ENCODE measurements at regions not wholly inside any gene's neighbourhood (a gene's known extent, or its start where the extent isn't known, plus 50 kb on each side); places are given as distances from the start of the nearest gene placed in this dataset.
A peak's percentile ranks its signal among the peaks of the same experiment; 100 is the strongest.

GRCh38 chr6:44028789-44029310 lies 98.4 kb downstream of the MRPL14 start:
- DNase-seq (ENCODE audit: low read depth): no peak
- no peak overlapping the region for H3K4me3 ChIP-seq (ENCODE audit: low read length)
- peak; percentile 41 for TF ChIP-seq CTCF (conservative IDR thresholded peaks at IDR 0.05; ENCODE audit: low read length)

- H3K4me3 ChIP-seq (ENCODE audit: low read length): no peak overlapping the region
- DNase-seq (ENCODE audit: low read depth): no peak
- TF ChIP-seq CTCF (conservative IDR thresholded peaks at IDR 0.05; ENCODE audit: low read length): no peak
These were observed 102.0 kb downstream of the MRPL14 start for GRCh38 chr6:44025226-44025625.

DNA sequence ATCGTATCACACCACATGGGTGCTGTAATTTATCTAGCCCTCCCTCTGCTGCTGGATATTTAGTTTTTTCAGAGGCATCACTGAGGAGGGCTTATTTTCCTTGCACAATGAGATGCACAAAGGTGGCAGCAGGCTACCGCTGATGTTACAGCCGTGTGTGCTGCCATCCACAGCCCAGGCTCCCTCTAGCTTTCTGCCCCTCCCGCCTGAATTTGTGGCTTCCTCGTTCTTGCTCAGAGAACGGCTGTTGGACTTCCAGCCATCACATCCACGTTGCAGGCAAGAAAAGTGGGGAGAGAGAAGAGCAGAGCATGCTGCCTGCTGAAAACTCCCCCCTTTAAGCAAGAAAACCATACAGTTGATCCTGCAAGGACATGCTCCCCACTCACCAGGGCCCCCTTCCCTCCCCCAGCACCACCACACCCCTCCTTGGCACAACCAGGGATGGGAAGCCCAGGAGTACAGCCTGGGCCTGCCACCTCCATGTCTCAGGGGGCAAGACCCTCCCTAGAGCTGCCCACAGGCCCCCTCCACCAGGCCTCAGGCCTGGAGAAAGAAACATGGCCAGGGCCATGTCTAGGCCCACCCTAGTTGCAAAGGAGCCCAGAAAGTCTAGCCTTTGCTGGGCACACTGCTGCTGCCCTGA lies 102.6 kb downstream of the MRPL14 start:
- no peak overlapping the region for H3K4me3 ChIP-seq (ENCODE audit: low read length)
- DNase-seq (ENCODE audit: low read depth): no peak
- TF ChIP-seq CTCF (conservative IDR thresholded peaks at IDR 0.05; ENCODE audit: low read length): no peak

DNA sequence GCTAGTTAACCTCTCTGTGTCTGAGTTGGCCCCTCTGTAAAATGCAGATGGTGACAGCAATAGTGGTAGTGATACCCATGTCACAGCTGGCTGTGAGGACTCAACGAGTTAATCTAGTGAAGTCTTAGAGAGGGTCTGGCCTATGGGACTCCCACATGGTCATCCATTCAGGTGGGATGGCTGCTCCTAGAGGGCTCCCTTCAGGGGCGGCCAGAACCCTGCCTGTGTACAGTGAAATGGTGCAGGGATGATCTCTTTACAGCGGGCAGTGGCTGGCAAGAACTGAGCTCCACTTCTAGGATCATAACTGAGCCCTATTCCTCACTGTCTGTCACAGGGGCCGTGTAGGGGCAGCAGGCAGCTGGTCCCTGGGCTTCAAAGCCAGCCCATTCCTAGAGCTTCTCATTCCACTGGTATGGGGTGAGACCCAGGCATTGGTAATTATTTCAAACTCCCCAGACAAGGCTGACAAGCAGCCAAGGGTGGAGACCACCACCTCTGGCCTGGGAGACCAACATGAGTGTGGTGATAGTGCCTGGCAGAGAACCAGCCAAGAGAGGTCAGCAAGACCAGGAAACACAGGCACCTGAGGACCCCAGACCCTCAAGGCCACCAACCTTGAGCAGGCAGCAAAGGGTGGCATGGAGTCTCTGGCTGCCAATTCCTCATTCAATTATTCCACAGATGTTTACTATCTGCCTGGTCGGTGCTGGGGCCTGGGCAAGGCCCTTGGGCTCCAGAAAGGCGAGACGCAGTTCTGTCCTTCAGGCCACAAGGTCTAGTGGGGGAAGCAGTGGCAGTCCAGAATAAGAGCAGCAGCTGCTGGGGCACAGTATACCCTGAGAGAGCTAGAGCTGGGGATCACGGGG lies 103.4 kb downstream of the MRPL14 start:
- H3K4me3 ChIP-seq (ENCODE audit: low read length): no peak overlapping the region
- DNase-seq (ENCODE audit: low read depth): no peak
- no peak for TF ChIP-seq CTCF (conservative IDR thresholded peaks at IDR 0.05; ENCODE audit: low read length)

DNA sequence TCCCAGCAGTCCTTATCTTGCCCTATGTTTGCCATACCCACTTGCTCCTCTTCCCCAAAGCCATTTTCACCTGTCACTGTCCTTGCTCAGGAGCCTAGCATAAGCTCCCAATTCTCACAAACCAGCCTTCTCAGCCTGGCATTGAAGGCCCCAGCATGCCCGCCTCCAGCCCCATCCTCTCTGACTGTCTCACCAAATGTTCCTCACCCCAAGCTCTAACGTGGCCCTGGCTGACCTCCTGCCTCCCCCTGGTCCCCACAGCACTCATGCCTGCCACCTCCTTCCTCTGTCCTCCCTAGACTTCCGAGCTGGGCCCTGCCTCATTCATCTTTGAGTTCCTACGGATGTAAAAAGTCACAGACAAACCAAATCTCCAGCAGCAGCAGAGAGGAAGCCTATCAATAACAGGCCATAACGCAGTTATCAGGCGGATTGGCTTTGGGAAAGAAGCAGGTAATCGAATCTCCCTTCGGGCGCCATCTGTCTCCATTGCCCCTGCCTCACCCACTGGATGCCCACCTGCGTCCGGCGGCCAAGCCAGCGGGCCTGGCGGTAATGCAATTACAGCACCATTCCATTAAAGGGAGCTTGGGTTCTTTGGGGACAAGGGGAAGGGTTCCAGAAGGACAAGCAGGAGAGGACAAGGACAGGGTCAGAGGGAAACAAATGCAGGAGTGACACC lies 104.4 kb downstream of the MRPL14 start:
- TF ChIP-seq CTCF (conservative IDR thresholded peaks at IDR 0.05; ENCODE audit: low read length): no peak
- no peak overlapping the region for H3K4me3 ChIP-seq (ENCODE audit: low read length)

GRCh38 chr6:44022296-44022661 lies 105.0 kb downstream of the MRPL14 start:
- no peak overlapping the region for H3K4me3 ChIP-seq (ENCODE audit: low read length)
- TF ChIP-seq CTCF (conservative IDR thresholded peaks at IDR 0.05; ENCODE audit: low read length): no peak
- DNase-seq (ENCODE audit: low read depth): no peak

More for the DNA sequence above, 104.4 kb downstream of the MRPL14 start:
- DNase-seq (ENCODE audit: low read depth): no peak

Measured in AG10803 (cell line).